ENCODE measurements at regions not wholly inside any gene's neighbourhood (a gene's known extent, or its start where the extent isn't known, plus 50 kb on each side); places are given as distances from the start of the nearest gene placed in this dataset.
"Not testable (repeated sequence)": the region's sequence is repeated elsewhere in the genome, so short reads cannot be mapped to it uniquely, and the experiment has no call there.

DNA sequence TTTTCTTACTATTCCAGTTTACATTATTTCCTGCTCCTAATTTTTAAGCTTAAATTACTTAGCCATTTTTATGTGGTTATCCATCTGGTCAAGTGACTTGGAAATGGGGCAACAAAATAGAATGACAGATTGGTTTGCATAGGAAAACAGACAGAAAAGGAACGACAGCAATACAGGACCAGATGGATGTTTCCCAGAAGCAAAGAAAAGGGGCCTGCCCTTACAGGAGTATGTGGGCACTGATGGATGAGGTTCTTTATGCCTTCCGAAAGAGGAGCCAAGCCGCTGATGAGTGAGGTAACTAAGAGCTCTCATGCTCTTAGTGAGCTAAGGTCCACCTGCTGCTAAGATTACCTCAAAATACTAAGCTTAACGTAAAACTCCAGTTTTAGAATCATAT lies 339.8 kb downstream of the CNTNAP3B start:
- H3K27me3 Mint-ChIP-seq (ENCODE audit: unreplicated experiment); H3K9me3 Mint-ChIP-seq (ENCODE audit: low read depth, unreplicated experiment); CTCF ChIA-PET; BruUV-seq (replicated peaks); intact Hi-C loops (cut with micrococcal nuclease; ENCODE audit: unreplicated experiment); DNase-seq; H3K27ac Mint-ChIP-seq (ENCODE audit: unreplicated experiment); H3K36me3 Mint-ChIP-seq (ENCODE audit: insufficient read depth, unreplicated experiment); H3K4me3 Mint-ChIP-seq (ENCODE audit: low read depth, unreplicated experiment): not testable (repeated sequence)
- H3K4me1 Mint-ChIP-seq (ENCODE audit: low read depth, unreplicated experiment), result peaks cover 11% of the 10 kb centered on the region

DNA sequence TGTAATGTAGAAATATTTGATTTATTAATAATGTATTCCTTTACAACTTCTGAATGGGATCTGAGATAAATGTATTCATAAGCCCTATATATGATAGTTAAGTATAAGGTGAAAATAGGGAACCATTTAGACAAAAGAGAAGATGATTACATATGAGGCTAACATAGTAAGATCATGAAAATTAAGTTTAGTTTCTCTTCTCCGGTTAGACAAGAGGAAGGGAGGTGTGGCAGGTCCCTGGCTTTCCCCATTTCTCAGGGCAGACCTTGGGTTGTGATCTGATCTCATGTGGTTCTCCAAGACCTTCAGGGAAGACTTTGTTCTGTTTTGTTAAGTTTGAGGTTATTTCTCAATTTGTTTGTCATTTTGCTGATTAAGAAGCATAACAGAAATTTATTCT lies 341.3 kb downstream of the CNTNAP3B start:
- H3K27me3 Mint-ChIP-seq (ENCODE audit: unreplicated experiment); intact Hi-C loops (cut with micrococcal nuclease; ENCODE audit: unreplicated experiment); CTCF ChIA-PET; H3K36me3 Mint-ChIP-seq (ENCODE audit: insufficient read depth, unreplicated experiment); H3K9me3 Mint-ChIP-seq (ENCODE audit: low read depth, unreplicated experiment); H3K27ac Mint-ChIP-seq (ENCODE audit: unreplicated experiment); DNase-seq; H3K4me3 Mint-ChIP-seq (ENCODE audit: low read depth, unreplicated experiment); BruUV-seq (replicated peaks): not testable (repeated sequence)
- peaks cover 11% of the 10 kb centered on the region for H3K4me1 Mint-ChIP-seq (ENCODE audit: low read depth, unreplicated experiment)

DNA sequence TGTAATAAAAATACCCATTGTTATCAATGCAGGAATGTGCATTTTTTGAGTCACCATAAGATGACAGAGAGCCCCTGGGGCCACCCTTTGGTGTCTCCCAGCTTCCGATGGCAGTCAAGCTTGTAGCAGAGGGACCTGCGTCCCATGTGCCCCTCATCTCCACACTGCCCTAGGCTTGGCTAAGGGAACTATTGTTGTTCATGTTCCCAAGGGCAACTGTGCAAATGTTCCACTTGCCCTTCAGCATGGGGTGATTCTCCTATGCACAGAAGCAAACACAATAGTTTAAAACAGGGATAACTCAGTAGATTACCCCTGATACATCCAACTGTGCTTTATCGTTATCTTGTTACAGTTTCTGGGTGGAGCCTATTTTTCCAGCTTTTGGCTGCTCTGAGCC lies 342.0 kb downstream of the CNTNAP3B start:
- H3K4me1 Mint-ChIP-seq (ENCODE audit: low read depth, unreplicated experiment), result peaks cover 11% of the 10 kb centered on the region
- H3K27ac Mint-ChIP-seq (ENCODE audit: unreplicated experiment); BruUV-seq (replicated peaks); CTCF ChIA-PET; intact Hi-C loops (cut with micrococcal nuclease; ENCODE audit: unreplicated experiment); H3K4me3 Mint-ChIP-seq (ENCODE audit: low read depth, unreplicated experiment); H3K36me3 Mint-ChIP-seq (ENCODE audit: insufficient read depth, unreplicated experiment); H3K9me3 Mint-ChIP-seq (ENCODE audit: low read depth, unreplicated experiment); H3K27me3 Mint-ChIP-seq (ENCODE audit: unreplicated experiment); DNase-seq: not testable (repeated sequence)

DNA sequence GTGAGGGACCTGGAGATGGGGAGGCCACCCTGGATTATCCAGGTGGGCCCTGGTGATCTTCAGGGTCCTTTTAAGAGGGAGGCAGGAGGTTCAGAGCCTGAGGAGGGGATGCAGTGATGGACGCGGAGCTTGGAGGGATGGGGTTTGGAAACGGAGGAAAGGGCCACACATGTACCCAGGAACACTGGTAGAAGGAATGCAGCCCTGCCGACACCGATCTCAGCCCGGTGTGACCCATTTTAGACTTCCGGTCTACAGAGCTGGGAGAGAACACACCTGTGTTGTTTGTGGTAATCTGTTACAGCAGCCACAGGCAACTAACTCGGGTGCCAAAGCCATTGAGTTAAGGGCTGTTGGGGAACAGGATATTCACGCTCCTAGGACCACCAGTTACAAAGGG lies 345.2 kb downstream of the CNTNAP3B start:
- BruUV-seq (replicated peaks); intact Hi-C loops (cut with micrococcal nuclease; ENCODE audit: unreplicated experiment); H3K36me3 Mint-ChIP-seq (ENCODE audit: insufficient read depth, unreplicated experiment); H3K27ac Mint-ChIP-seq (ENCODE audit: unreplicated experiment); CTCF ChIA-PET; H3K9me3 Mint-ChIP-seq (ENCODE audit: low read depth, unreplicated experiment); H3K4me3 Mint-ChIP-seq (ENCODE audit: low read depth, unreplicated experiment); DNase-seq; H3K27me3 Mint-ChIP-seq (ENCODE audit: unreplicated experiment); H3K4me1 Mint-ChIP-seq (ENCODE audit: low read depth, unreplicated experiment): not testable (repeated sequence)

DNA sequence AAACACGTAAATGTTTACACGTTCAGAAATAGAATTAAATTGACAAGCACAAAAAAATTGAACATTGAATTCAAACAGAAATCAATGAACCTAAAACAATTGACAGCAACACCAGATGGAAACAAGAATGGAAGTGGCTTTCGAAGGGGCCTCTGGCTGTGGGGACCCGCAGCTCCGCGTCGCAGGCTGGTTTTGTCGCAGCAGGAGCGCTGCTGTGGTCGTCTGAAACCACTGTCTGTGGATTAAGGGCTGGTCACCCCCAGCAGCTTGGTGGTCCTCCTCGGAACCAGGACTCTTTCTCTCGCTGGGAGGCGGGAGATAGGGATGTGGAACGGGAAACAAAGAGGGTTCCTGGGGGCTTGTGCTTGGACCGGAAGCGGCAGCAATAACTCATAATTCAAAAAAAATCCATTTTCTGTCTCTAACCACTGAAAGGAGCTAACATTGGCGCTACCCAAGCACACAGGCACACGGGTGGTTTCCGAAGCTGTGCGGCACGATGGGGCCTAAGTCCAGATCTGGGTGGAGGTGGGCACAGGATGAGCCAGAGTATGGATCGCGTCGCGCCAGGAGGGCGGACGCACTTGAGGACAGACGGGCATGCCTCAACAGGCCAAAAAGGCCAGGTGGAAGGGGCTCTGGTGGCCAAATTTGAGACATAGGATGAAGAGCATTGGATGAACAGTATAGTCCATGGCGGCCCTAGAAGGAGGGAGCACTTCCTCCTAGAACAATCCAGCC lies 346.0 kb downstream of the CNTNAP3B start:
- H3K4me1 Mint-ChIP-seq (ENCODE audit: low read depth, unreplicated experiment); H3K27me3 Mint-ChIP-seq (ENCODE audit: unreplicated experiment); BruUV-seq (replicated peaks); CTCF ChIA-PET; intact Hi-C loops (cut with micrococcal nuclease; ENCODE audit: unreplicated experiment); H3K4me3 Mint-ChIP-seq (ENCODE audit: low read depth, unreplicated experiment); H3K27ac Mint-ChIP-seq (ENCODE audit: unreplicated experiment); H3K9me3 Mint-ChIP-seq (ENCODE audit: low read depth, unreplicated experiment); DNase-seq; H3K36me3 Mint-ChIP-seq (ENCODE audit: insufficient read depth, unreplicated experiment): not testable (repeated sequence)

DNA sequence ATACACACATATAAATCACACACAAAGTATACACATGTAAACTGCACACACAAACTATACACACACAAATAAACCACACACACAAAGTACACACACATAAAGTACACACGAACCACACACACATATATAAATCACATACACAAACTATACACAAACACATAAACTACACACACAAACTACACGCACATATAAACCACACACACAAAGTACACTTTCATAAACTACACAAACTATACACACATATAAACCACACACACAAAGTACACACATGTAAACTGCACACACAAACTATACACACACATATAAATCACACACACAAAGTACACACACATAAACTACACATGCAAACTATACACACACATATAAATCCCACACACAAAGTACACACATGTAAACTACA lies 347.3 kb downstream of the CNTNAP3B start:
- H3K36me3 Mint-ChIP-seq (ENCODE audit: insufficient read depth, unreplicated experiment); intact Hi-C loops (cut with micrococcal nuclease; ENCODE audit: unreplicated experiment); H3K27ac Mint-ChIP-seq (ENCODE audit: unreplicated experiment); H3K9me3 Mint-ChIP-seq (ENCODE audit: low read depth, unreplicated experiment); DNase-seq; CTCF ChIA-PET; BruUV-seq (replicated peaks); H3K27me3 Mint-ChIP-seq (ENCODE audit: unreplicated experiment); H3K4me3 Mint-ChIP-seq (ENCODE audit: low read depth, unreplicated experiment); H3K4me1 Mint-ChIP-seq (ENCODE audit: low read depth, unreplicated experiment): not testable (repeated sequence)

DNA sequence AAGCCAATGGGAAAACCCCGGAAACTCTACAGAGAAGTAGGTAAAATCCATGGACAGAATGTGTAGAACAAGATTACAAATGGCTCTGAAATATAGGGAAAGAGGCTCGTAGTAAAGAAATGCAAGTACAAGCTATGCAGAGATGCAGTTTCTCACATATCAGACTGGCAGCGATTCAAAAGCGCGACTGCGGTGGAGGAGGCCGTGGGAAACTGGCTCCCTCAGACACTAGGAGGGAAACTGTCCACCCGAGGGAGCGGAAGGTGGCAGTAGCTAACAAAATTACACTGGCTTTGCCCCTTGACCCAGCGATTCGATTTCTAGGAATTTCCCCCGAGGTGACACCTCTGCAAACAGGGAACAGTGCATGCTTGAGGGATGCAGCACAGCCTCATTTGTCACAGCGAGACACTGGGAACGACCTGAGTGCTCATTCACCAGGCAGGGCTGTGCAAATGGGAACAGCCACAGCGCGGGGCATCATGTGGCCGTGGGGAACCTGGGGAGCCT lies 349.3 kb downstream of the CNTNAP3B start:
- CTCF ChIA-PET; BruUV-seq (replicated peaks); H3K27ac Mint-ChIP-seq (ENCODE audit: unreplicated experiment); H3K4me3 Mint-ChIP-seq (ENCODE audit: low read depth, unreplicated experiment); H3K27me3 Mint-ChIP-seq (ENCODE audit: unreplicated experiment); H3K4me1 Mint-ChIP-seq (ENCODE audit: low read depth, unreplicated experiment); intact Hi-C loops (cut with micrococcal nuclease; ENCODE audit: unreplicated experiment); DNase-seq; H3K36me3 Mint-ChIP-seq (ENCODE audit: insufficient read depth, unreplicated experiment); H3K9me3 Mint-ChIP-seq (ENCODE audit: low read depth, unreplicated experiment): not testable (repeated sequence)

DNA sequence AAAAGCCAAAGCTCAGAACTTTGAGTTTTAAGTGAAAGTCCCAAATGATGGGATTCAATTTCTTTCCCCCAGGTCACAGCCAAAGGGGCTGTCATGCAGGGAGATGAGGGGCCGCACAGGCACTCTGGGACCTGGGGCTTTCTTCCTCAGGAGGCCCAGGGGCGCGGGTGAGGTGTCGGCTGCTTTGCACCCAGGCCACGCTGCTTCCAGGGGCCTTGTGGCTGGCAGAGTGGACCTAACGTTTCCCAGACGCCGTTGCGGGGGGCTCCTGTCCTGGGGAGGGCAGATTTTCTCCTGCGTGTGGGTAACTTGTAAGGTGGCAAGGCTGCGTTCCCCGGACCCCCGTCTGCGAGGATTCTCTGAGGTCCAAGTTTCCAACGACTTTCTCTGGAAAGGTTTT lies 350.0 kb downstream of the CNTNAP3B start:
- DNase-seq; H3K4me3 Mint-ChIP-seq (ENCODE audit: low read depth, unreplicated experiment); H3K9me3 Mint-ChIP-seq (ENCODE audit: low read depth, unreplicated experiment); intact Hi-C loops (cut with micrococcal nuclease; ENCODE audit: unreplicated experiment); H3K36me3 Mint-ChIP-seq (ENCODE audit: insufficient read depth, unreplicated experiment); H3K4me1 Mint-ChIP-seq (ENCODE audit: low read depth, unreplicated experiment); BruUV-seq (replicated peaks); H3K27me3 Mint-ChIP-seq (ENCODE audit: unreplicated experiment); H3K27ac Mint-ChIP-seq (ENCODE audit: unreplicated experiment); CTCF ChIA-PET: not testable (repeated sequence)

DNA sequence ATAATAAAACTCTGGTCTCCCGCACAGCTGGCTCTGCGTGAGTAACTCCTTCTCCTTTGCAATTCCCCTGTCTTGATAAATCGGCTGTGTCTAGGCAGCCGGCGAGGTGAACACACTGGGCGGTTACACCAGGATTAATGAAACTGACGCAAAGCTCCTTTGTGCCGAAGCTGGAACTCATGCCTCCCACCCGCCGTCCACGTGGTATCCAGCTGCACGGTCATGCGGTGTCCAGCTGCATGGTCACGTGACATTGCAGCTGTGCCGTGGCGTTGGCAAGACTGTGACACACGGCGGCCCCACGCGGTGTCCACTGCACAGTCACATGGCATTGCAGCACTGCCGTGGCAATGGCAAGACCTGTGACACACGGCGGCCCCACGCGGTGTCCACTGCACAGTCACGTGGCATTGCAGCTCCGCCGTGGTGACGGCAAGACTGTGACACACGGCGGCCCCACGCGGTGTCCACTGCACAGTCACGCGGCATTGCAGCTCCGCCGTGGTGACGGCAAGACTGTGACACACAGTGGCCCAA lies 350.6 kb downstream of the CNTNAP3B start:
- H3K27me3 Mint-ChIP-seq (ENCODE audit: unreplicated experiment); BruUV-seq (replicated peaks); H3K36me3 Mint-ChIP-seq (ENCODE audit: insufficient read depth, unreplicated experiment); intact Hi-C loops (cut with micrococcal nuclease; ENCODE audit: unreplicated experiment); H3K4me3 Mint-ChIP-seq (ENCODE audit: low read depth, unreplicated experiment); H3K9me3 Mint-ChIP-seq (ENCODE audit: low read depth, unreplicated experiment); DNase-seq; H3K27ac Mint-ChIP-seq (ENCODE audit: unreplicated experiment); CTCF ChIA-PET; H3K4me1 Mint-ChIP-seq (ENCODE audit: low read depth, unreplicated experiment): not testable (repeated sequence)

DNA sequence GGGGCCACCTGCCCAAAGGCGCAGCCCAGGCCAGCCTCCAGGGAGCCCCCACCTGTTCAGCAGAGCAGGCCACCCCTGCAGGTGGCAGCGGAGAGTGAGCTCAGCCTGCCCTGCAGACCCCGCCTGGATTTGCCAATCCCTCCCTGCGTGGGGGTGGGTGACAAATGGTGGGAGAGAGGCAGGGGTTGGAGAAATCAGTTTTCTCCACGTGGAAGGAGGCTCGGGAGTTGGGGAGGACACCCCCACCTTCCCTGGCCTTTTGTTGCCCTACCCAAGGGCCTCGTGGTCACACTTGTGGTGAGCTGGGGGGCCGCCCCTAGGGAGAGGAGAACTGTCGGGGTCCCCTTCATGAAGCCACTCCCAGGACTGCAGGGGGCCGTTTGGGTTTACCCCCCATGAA lies 351.7 kb downstream of the CNTNAP3B start:
- DNase-seq; H3K36me3 Mint-ChIP-seq (ENCODE audit: insufficient read depth, unreplicated experiment); intact Hi-C loops (cut with micrococcal nuclease; ENCODE audit: unreplicated experiment); CTCF ChIA-PET; H3K9me3 Mint-ChIP-seq (ENCODE audit: low read depth, unreplicated experiment); H3K4me3 Mint-ChIP-seq (ENCODE audit: low read depth, unreplicated experiment); H3K4me1 Mint-ChIP-seq (ENCODE audit: low read depth, unreplicated experiment); H3K27me3 Mint-ChIP-seq (ENCODE audit: unreplicated experiment); H3K27ac Mint-ChIP-seq (ENCODE audit: unreplicated experiment); BruUV-seq (replicated peaks): not testable (repeated sequence)
